GM11168 (cell line): ENCODE measurements at regions not wholly inside any gene's neighbourhood (a gene's known extent, or its start where the extent isn't known, plus 50 kb on each side); places are given as distances from the start of the nearest gene placed in this dataset.
"Not testable (repeated sequence)": the region's sequence is repeated elsewhere in the genome, so short reads cannot be mapped to it uniquely, and the experiment has no call there.

Source experiments
- in situ Hi-C: fragments of 300-500 bp; cut with MboI; formaldehyde crosslinking; loops from one replicate; pipeline ENCODE4 v1.12.0; 2022; ENCODE audit warnings: low sequenced_read_pairs; ENCODE audit not compliant: unreplicated experiment

DNA sequence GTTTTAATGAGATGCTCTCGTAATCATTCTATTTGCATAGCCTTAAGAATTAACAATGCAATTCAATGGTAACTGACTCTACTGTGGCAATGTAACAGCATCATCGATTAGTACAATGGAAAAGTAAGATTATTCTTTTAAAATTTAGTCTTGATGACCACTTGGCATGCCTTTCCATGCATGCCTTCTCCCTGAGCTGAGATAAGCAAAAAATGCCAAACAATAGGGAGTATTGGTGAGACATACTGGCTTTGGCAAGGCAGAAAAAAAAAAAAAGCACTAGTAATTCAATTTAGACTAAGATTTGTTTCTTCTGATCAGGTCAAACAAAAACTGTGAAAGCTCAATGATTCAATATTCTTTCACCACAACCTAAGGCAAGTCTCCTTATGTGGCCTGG, 110.8 kb upstream of the TRIB2 start:
- in situ Hi-C loops: no loop called here

DNA sequence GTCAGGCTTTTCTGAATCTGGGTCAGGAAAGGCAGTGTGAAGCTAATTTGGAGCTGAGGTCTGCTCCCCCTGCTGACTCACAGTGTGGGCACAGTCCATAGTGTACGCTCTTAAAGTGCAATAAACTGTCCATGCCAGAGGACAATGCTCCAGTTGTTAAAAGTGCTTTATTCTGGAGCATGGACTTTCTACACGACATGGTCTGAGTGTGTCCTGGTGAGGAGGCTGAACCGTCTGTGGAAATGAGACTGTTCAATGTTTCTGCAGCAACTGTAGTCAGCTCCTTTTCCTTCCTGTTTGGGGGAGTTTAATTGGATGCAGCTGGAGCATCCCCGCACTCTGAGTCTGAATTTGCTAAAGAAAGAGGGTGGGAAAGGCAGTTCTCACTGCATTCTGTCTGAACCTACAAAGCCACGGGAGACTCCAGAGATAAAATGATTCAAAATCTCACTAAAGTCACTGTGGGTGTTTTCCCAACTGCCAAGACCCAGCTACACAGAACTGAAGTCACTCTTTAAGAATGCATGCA, 110.2 kb upstream of the TRIB2 start:
- in situ Hi-C loops: no loop called here

GRCh38 chr2:12607971-12608370, 108.8 kb upstream of the TRIB2 start:
- in situ Hi-C loops: no loop called here

DNA sequence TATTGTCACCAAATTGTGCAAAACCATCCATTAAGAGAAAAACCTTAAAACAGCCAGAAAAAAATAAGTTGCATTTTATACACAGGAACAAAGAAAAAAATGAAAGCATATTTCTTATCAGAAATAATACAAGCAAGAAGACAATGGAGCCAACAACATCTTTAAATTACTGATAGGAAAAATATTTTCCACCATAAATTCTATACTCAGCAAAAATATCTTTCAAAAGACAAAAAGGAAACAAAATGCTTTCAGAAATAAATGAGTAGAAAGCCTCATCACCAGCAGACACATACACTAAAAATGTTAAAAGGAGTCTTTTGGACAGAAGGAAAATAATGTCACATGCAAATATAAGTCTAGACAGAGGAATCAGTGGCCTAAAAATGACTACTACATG, 106.4 kb upstream of the TRIB2 start:
- in situ Hi-C loops: no loop called here

DNA sequence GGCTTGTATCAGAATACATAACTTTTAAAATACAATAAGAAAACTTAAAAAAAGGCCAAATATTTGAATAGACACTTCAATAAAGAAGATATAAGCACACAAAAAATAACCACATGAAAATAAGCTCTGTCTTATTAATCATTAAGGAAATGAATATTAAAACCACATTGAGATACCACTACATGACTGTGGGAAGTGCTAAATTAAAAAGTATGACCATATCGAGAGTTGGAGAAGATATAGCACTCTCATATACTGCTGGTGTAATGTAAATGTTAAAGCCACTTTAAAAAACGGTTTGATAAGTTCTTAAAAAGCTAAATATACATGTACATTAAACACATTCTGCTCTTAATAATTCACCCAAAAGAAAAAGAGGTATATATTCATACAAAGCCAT, 104.6 kb upstream of the TRIB2 start:
- in situ Hi-C loops: no loop called here

GRCh38 chr2:12612671-12613070, 104.1 kb upstream of the TRIB2 start:
- in situ Hi-C loops: no loop called here

GRCh38 chr2:12613137-12613835, 103.5 kb upstream of the TRIB2 start:
- in situ Hi-C loops: no loop called here

DNA sequence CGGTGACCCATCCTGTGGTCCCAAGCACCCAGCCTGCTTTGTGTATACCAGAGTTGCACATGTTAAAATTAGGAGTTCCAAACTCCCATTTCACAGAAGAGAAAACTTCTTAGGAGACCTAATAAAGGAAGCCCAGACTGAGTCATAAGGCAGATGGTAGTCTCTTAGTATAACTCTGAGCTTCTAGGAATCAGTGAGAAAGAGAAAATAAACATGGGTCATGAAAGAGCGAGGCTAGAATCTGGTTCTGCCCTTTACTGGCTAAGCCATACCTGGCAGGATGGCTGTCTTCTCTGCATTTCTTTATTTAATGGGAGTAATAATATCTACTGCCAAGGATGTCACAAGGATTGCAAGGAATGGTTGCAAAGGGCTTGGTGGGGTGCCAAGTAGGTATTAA, 101.2 kb upstream of the TRIB2 start:
- in situ Hi-C loops: no loop called here

DNA sequence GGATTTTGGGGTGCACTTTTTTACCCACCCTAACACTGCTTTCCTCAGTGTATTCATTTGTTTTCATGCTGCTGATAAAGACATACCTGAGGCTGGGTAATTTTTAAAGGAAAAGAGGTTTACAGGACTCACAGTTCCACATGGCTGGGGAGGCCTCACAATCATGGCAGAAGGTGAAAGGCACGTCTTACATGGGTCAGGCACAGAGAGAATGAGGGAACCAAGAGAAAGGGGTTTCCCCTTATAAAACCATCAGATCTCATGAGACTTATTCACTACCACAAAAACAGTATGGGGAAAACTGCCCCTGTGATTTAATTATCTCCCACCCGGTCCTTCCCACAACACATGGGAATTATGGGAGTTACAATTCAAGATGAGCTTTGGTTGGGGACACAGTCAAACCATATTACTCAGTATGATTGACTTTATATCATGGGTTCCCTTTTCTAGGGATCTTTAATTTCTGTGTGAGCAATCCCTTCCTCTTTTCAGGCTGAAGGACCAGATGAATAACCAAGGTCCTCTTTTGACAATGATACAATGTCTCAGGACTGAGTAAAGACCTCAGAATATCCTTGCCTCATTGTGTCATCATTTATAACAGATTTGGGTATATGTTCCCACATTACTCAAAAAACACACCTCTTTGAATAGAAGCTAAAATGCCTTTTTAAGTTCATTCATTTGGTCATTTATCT, 100.1 kb upstream of the TRIB2 start:
- in situ Hi-C loops: no loop called here

GRCh38 chr2:12617366-12617765, 99.4 kb upstream of the TRIB2 start:
- in situ Hi-C loops: no loop called here

DNA sequence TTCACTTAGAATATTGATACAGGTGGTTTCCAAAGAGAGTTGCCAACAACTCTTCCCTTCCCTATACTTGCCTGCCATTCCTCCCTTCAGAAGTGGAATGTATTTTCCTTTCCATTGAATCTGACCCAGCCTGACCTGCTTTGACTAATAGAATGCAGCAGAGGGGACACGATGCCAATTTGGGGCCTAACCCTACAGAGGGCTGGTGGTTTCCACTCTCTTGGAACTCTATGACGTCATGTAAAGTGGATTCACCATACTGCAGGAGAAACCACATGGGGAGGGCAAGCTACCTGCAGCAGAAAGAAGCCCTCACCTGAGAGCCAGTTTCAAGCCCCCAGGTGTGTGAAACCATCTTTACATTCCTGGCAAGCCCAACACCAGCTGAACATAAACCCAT, 98.9 kb upstream of the TRIB2 start:
- in situ Hi-C loops: no loop called here

DNA sequence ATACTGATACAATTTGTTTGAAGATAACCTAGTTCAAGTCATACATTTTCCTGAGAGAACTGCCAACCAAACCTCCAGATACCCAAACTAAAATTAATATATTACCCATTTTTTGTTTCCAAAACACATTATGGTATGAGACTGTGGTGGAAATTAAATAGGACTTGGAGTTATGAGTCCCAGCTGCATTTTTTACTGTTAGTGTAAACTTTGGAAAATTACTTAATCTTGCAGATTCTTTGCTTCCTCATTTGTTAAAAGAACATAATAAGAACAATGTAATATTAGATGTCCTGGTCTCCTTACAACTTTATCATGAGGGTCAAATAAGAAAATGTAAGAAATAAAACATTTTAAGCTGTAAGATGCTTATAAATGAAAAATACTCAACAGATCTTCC, 98.2 kb upstream of the TRIB2 start:
- in situ Hi-C loops: no loop called here

- in situ Hi-C loops: no loop called here
Observed at GRCh38 chr2:12619975-12620374, 96.8 kb upstream of the TRIB2 start.

- in situ Hi-C loops: no loop called here
Observed at GRCh38 chr2:12620759-12621158, 96.0 kb upstream of the TRIB2 start.

DNA sequence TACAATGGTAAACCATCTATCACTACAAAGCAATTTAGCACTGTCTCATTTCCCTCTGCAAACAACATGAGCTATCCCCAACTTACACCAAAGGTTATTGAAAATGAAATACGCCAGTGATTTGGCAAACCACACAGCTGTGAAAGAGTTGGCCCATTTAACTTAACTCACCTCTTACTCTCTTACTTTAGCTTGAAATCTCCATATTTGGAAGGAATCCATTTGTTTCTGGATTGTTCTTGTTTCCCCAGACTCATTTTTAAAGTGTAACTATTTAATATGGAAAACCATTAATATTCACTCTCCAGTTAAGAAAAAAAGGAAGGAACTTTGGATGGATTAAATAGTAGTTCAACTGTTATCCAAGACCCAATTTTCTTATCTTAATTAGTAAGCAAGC, 93.7 kb upstream of the TRIB2 start:
- in situ Hi-C loops: no loop called here

DNA sequence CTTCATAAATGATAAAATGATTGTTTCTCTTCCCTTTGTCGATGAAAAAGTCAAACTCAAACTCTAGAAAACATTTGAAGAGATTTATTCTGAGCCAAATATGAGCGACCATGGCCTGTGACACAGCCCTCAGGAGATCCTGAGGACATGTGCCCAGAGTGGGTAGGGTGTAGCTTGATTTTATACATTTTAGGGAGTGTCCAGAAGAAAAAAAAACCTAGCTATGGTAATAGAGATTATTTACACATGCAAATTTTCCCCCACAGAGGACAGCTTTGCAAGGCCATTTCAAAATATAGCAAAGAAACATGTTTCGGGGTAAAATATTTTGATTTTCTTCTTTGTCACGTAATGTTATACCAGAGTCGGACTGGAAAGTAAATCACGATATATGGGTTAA, 92.4 kb upstream of the TRIB2 start:
- in situ Hi-C loops: no loop called here

GRCh38 chr2:12624905-12625598, 91.7 kb upstream of the TRIB2 start:
- in situ Hi-C loops: no loop called here

GRCh38 chr2:12628541-12628940, 88.2 kb upstream of the TRIB2 start:
- in situ Hi-C loops: not testable (repeated sequence)

- in situ Hi-C loops: no loop called here
Observed at GRCh38 chr2:12636837-12637581, 79.7 kb upstream of the TRIB2 start.

GRCh38 chr2:12637754-12638153, 79.0 kb upstream of the TRIB2 start:
- in situ Hi-C loops: no loop called here

DNA sequence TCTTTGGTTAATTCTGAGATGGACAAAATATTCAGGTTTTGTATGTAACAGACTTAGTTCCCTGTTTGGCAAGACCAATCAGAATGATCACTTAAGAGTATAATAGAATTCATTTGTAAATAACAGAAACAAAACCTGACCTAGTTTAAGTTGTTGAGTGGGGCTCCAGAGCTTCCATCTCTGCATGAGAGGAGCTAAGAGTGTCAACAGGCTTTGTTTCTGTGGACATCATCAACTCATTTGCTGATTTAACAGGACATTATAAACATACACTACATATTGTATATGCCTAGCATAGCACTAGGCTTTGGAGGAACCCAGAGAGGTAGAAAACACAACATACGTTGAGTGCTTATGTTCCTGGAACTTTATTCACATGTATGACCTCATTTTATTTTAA, 75.3 kb upstream of the TRIB2 start:
- in situ Hi-C loops: no loop called here
